ENCODE measurements at regions not wholly inside any gene's neighbourhood (a gene's known extent, or its start where the extent isn't known, plus 50 kb on each side); places are given as distances from the start of the nearest gene placed in this dataset.

GRCh38 chr20:39773380-39774000 lies 811.3 kb downstream of the DHX35 start:
- H3K4me3 ChIP-seq (ENCODE audit: insufficient read depth, low read length, poor library complexity, severe bottlenecking), result no peak overlapping the region
- H4K20me1 ChIP-seq (ENCODE audit: low read depth, low read length), result no peaks in the 10 kb centered on the region
- TF ChIP-seq EZH2phosphoT487 (conservative IDR thresholded peaks at IDR 0.05; ENCODE audit: low read length) (no peak), CTCF (IDR thresholded peaks at IDR 0.05; ENCODE audit: insufficient read depth, low read length, poor library complexity, severe bottlenecking) (no peak)
- H3K4me2 ChIP-seq (ENCODE audit: low read depth, low read length, poor library complexity, severe bottlenecking), result no peak overlapping the region
- H3K27ac ChIP-seq (ENCODE audit: low read depth, low read length), result no peak overlapping the region
- H3F3A ChIP-seq (ENCODE audit: insufficient read depth), result no peaks in the 10 kb centered on the region
- H3K79me2 ChIP-seq (ENCODE audit: insufficient read depth, low read length), result no peaks in the 10 kb centered on the region
- H3K9me3 ChIP-seq (ENCODE audit: insufficient read depth, low read length), result no peaks in the 10 kb centered on the region
- H2AFZ ChIP-seq (ENCODE audit: low read depth, low read length, severe bottlenecking), result no peak overlapping the region
- H3K9me2 ChIP-seq (replicated peaks; ENCODE audit: insufficient read depth, low read length), result no peaks in the 10 kb centered on the region
- H3K36me3 ChIP-seq (ENCODE audit: low read length), result no peaks in the 10 kb centered on the region
- no peaks in the 10 kb centered on the region for H3K27me3 ChIP-seq (ENCODE audit: low read length)
- no peak overlapping the region for H3K9ac ChIP-seq (ENCODE audit: low read length)

GRCh38 chr20:39767352-39767751 lies 805.2 kb downstream of the DHX35 start:
- Histone ChIP-seq H4K20me1 (ENCODE audit: low read depth, low read length) (no peaks in the 10 kb centered on the region), H3K9me2 (replicated peaks; ENCODE audit: insufficient read depth, low read length) (no peaks in the 10 kb centered on the region; the same call in 1 of the 2 replicates)
- TF ChIP-seq EZH2phosphoT487 (conservative IDR thresholded peaks at IDR 0.05; ENCODE audit: low read length) (no peak), CTCF (IDR thresholded peaks at IDR 0.05; ENCODE audit: insufficient read depth, low read length, poor library complexity, severe bottlenecking) (no peak)

GRCh38 chr20:39766333-39766732 lies 804.2 kb downstream of the DHX35 start:
- no peak overlapping the region for H3K27ac ChIP-seq (ENCODE audit: low read depth, low read length)
- no peaks in the 10 kb centered on the region for H3K27me3 ChIP-seq (ENCODE audit: low read length)
- no peaks in the 10 kb centered on the region for H3K36me3 ChIP-seq (ENCODE audit: low read length)
- H3K9me3 ChIP-seq (ENCODE audit: insufficient read depth, low read length), result peaks cover 8% of the 10 kb centered on the region; the same call in 1 of the 2 replicates
- H3K4me3 ChIP-seq (ENCODE audit: insufficient read depth, low read length, poor library complexity, severe bottlenecking), result no peak overlapping the region
- no peak overlapping the region for H3K9ac ChIP-seq (ENCODE audit: low read length)
- H3K9me2 ChIP-seq (replicated peaks; ENCODE audit: insufficient read depth, low read length), result no peaks in the 10 kb centered on the region; the same call in 1 of the 2 replicates
- H4K20me1 ChIP-seq (ENCODE audit: low read depth, low read length), result no peaks in the 10 kb centered on the region
- H3K79me2 ChIP-seq (ENCODE audit: insufficient read depth, low read length), result no peaks in the 10 kb centered on the region
- H2AFZ ChIP-seq (ENCODE audit: low read depth, low read length, severe bottlenecking), result no peak overlapping the region
- H3K4me2 ChIP-seq (ENCODE audit: low read depth, low read length, poor library complexity, severe bottlenecking), result no peak overlapping the region
- no peak for TF ChIP-seq CTCF (IDR thresholded peaks at IDR 0.05; ENCODE audit: insufficient read depth, low read length, poor library complexity, severe bottlenecking)
- H3F3A ChIP-seq (ENCODE audit: insufficient read depth), result no peaks in the 10 kb centered on the region

More at GRCh38 chr20:39767352-39767751, 805.2 kb downstream of the DHX35 start:
- no peak overlapping the region for H3K4me3 ChIP-seq (ENCODE audit: insufficient read depth, low read length, poor library complexity, severe bottlenecking)
- no peak overlapping the region for H2AFZ ChIP-seq (ENCODE audit: low read depth, low read length, severe bottlenecking)
- no peak overlapping the region for H3K4me2 ChIP-seq (ENCODE audit: low read depth, low read length, poor library complexity, severe bottlenecking)
- no peaks in the 10 kb centered on the region for H3K79me2 ChIP-seq (ENCODE audit: insufficient read depth, low read length)
- no peaks in the 10 kb centered on the region for H3K27me3 ChIP-seq (ENCODE audit: low read length)
- H3K36me3 ChIP-seq (ENCODE audit: low read length), result no peaks in the 10 kb centered on the region
- no peaks in the 10 kb centered on the region for H3F3A ChIP-seq (ENCODE audit: insufficient read depth)
- no peak overlapping the region for H3K27ac ChIP-seq (ENCODE audit: low read depth, low read length)
- peaks cover 8% of the 10 kb centered on the region; the same call in 1 of the 2 replicates for H3K9me3 ChIP-seq (ENCODE audit: insufficient read depth, low read length)
- no peak overlapping the region for H3K9ac ChIP-seq (ENCODE audit: low read length)

Data from SU-DHL-6 (cell line).